Astrocyte (in vitro differentiated cells and primary cell): ENCODE measurements at regions not wholly inside any gene's neighbourhood (a gene's known extent, or its start where the extent isn't known, plus 50 kb on each side); places are given as distances from the start of the nearest gene placed in this dataset.

Experiments used
- DNase-seq: peaks from one replicate; pipeline ENCODE4 v3.0.0-alpha.2; 2010; ENCODE audit warnings: low read depth
- FAIRE-seq: peaks from 2 replicates; lab custom pipeline; 2011; peaks lifted over from hg19 to GRCh38; lab: Jason Lieb, UNC
- H2AFZ ChIP-seq: 2 replicates; pipeline ENCODE4 v1.6.0; 2012; ENCODE audit warnings: low read depth, low read length, inconsistent platforms
- H3K27ac ChIP-seq: 2 replicates; pipeline ENCODE4 v1.5.1; 2011; ENCODE audit warnings: low read depth, low read length, inconsistent platforms
- H3K27me3 ChIP-seq: 2 replicates; pipeline ENCODE4 v1.6.0; 2011; ENCODE audit warnings: low read length, inconsistent platforms; ENCODE audit not compliant: insufficient read depth
- H3K36me3 ChIP-seq: 2 replicates; pipeline ENCODE4 v1.5.1; 2011; ENCODE audit warnings: low read length, inconsistent platforms; ENCODE audit not compliant: insufficient read depth
- H3K4me1 ChIP-seq: 2 replicates; pipeline ENCODE4 v1.5.1; 2011; ENCODE audit warnings: low read length, inconsistent platforms; ENCODE audit not compliant: insufficient read depth
- H3K4me2 ChIP-seq: 2 replicates; pipeline ENCODE4 v1.6.0; 2012; ENCODE audit warnings: low read length, inconsistent platforms
- H3K4me3 ChIP-seq: 2 replicates; pipeline ENCODE4 v1.5.1; 2011; ENCODE audit warnings: low read depth, mild to moderate bottlenecking, low read length, inconsistent platforms; ENCODE audit not compliant: insufficient read depth
- H3K79me2 ChIP-seq: 2 replicates; pipeline ENCODE4 v1.6.0; 2012; ENCODE audit warnings: mild to moderate bottlenecking, low read length, inconsistent platforms; ENCODE audit not compliant: insufficient read depth
- H3K9ac ChIP-seq: 2 replicates; pipeline ENCODE4 v1.6.0; 2012; ENCODE audit warnings: mild to moderate bottlenecking, low read length, inconsistent platforms
- H3K9me3 ChIP-seq: 2 replicates; pipeline ENCODE4 v1.5.1; 2012; ENCODE audit warnings: low read depth, mild to moderate bottlenecking, low read length, inconsistent platforms; ENCODE audit not compliant: insufficient read depth
- H4K20me1 ChIP-seq: 2 replicates; pipeline ENCODE4 v1.6.0; 2012; ENCODE audit warnings: low read length, inconsistent platforms; ENCODE audit not compliant: insufficient read depth
- H3K27ac Mint-ChIP-seq: one replicate; pipeline ENCODE4 v1.8.0; 2021; ENCODE audit warnings: mild to moderate bottlenecking, mixed read lengths; ENCODE audit not compliant: unreplicated experiment
- H3K27me3 Mint-ChIP-seq: one replicate; pipeline ENCODE4 v1.8.0; 2021; ENCODE audit warnings: low read depth, mixed read lengths; ENCODE audit not compliant: unreplicated experiment
- H3K36me3 Mint-ChIP-seq: one replicate; pipeline ENCODE4 v1.8.0; 2021; ENCODE audit warnings: low read depth, mixed read lengths; ENCODE audit not compliant: unreplicated experiment
- H3K4me1 Mint-ChIP-seq: one replicate; pipeline ENCODE4 v1.8.0; 2021; ENCODE audit warnings: low read depth, mixed read lengths; ENCODE audit not compliant: unreplicated experiment
- H3K4me3 Mint-ChIP-seq: one replicate; pipeline ENCODE4 v1.8.0; 2021; ENCODE audit warnings: mild to moderate bottlenecking, moderate library complexity, mixed read lengths; ENCODE audit not compliant: unreplicated experiment
- H3K9me3 Mint-ChIP-seq: one replicate; pipeline ENCODE4 v1.8.0; 2021; ENCODE audit warnings: mild to moderate bottlenecking, mixed read lengths; ENCODE audit not compliant: unreplicated experiment
- CTCF ChIP-seq: IDR thresholded peaks from 2 replicates; pipeline ENCODE4 v1.5.1; 2011; ENCODE audit warnings: low read depth, mild to moderate bottlenecking, inconsistent platforms, low read length, moderate library complexity; ENCODE audit not compliant: insufficient read depth
- EZH2 ChIP-seq: IDR thresholded peaks from 2 replicates; pipeline ENCODE4 v1.6.1; 2012; ENCODE audit warnings: mild to moderate bottlenecking, low read length, inconsistent platforms; ENCODE audit not compliant: insufficient read depth

- H2AFZ ChIP-seq: no peak overlapping the region
- DNase-seq (no peak), FAIRE-seq (no peak)
- no peaks in the 10 kb centered on the region for H3K9me3 Mint-ChIP-seq
- no peak for TF ChIP-seq CTCF
- H3K27me3 ChIP-seq: no peaks in the 10 kb centered on the region
- H3K4me2 ChIP-seq: no peak overlapping the region
- no peaks in the 10 kb centered on the region for H3K36me3 ChIP-seq
- no peaks in the 10 kb centered on the region for H3K4me1 Mint-ChIP-seq
- H3K9ac ChIP-seq: no peak overlapping the region
- H3K4me1 ChIP-seq: no peaks in the 10 kb centered on the region
- H3K27ac Mint-ChIP-seq: no peak overlapping the region
- H3K9me3 ChIP-seq: no peaks in the 10 kb centered on the region
- no peak overlapping the region for H3K27ac ChIP-seq
- no peaks in the 10 kb centered on the region for H3K27me3 Mint-ChIP-seq
- no peaks in the 10 kb centered on the region for H4K20me1 ChIP-seq
- H3K36me3 Mint-ChIP-seq: no peaks in the 10 kb centered on the region
- no peak overlapping the region for H3K4me3 Mint-ChIP-seq
- H3K79me2 ChIP-seq: no peaks in the 10 kb centered on the region
- H3K4me3 ChIP-seq: no peak overlapping the region
Measured at GRCh38 chr13:104025303-104025702, 959.1 kb upstream of the SLC10A2 start.

- Histone ChIP-seq H2AFZ (no peak overlapping the region), H4K20me1 (no peaks in the 10 kb centered on the region), H3K36me3 (no peaks in the 10 kb centered on the region), H3K79me2 (no peaks in the 10 kb centered on the region), H3K9ac (no peak overlapping the region), H3K9me3 (no peaks in the 10 kb centered on the region), H3K4me3 (no peak overlapping the region), H3K27me3 (no peaks in the 10 kb centered on the region), H3K4me1 (no peaks in the 10 kb centered on the region), H3K4me2 (no peak overlapping the region), H3K27ac (no peak overlapping the region)
- H3K9me3 Mint-ChIP-seq: no peaks in the 10 kb centered on the region
- H3K27ac Mint-ChIP-seq: no peak overlapping the region
- FAIRE-seq (no peak), DNase-seq (peak; percentile 41)
- H3K27me3 Mint-ChIP-seq: no peaks in the 10 kb centered on the region
- no peak overlapping the region for H3K4me3 Mint-ChIP-seq
- no peak for TF ChIP-seq EZH2
- TF ChIP-seq CTCF: no peak
- no peaks in the 10 kb centered on the region for H3K4me1 Mint-ChIP-seq
- H3K36me3 Mint-ChIP-seq: no peaks in the 10 kb centered on the region
Measured at GRCh38 chr13:104024416-104025170, 958.4 kb upstream of the SLC10A2 start.

GRCh38 chr13:104021806-104022397 is 955.7 kb upstream of the SLC10A2 start:
- Histone ChIP-seq H3K4me1 (no peaks in the 10 kb centered on the region), H3K79me2 (no peaks in the 10 kb centered on the region), H3K9me3 (no peaks in the 10 kb centered on the region), H3K27me3 (no peaks in the 10 kb centered on the region), H2AFZ (no peak overlapping the region), H3K4me3 (no peak overlapping the region), H3K9ac (no peak overlapping the region), H4K20me1 (no peaks in the 10 kb centered on the region), H3K27ac (no peak overlapping the region), H3K36me3 (no peaks in the 10 kb centered on the region), H3K4me2 (no peak overlapping the region)
- FAIRE-seq (no peak), DNase-seq (no peak)
- Mint-ChIP-seq H3K4me1 (no peaks in the 10 kb centered on the region), H3K27me3 (no peaks in the 10 kb centered on the region), H3K4me3 (no peak overlapping the region), H3K27ac (no peak overlapping the region), H3K9me3 (no peaks in the 10 kb centered on the region), H3K36me3 (no peaks in the 10 kb centered on the region)
- TF ChIP-seq CTCF: no peak
- TF ChIP-seq EZH2: no peak
